DOHH2 (cell line): ENCODE measurements at regions not wholly inside any gene's neighbourhood (a gene's known extent, or its start where the extent isn't known, plus 50 kb on each side); places are given as distances from the start of the nearest gene placed in this dataset.

Experiments used
- H3F3A ChIP-seq: fragments of 200-600 bp; sonication (generic), shearing (Covaris generic); 2 replicates; pipeline ENCODE4 v1.6.0; 2016; ENCODE audit warnings: antibody characterized with exemption, mild to moderate bottlenecking; ENCODE audit not compliant: control insufficient read depth, insufficient read depth
- H3K27ac ChIP-seq: fragments of 200-600 bp; sonication (generic); 2 replicates; pipeline ENCODE4 v1.5.1; 2014; ENCODE audit warnings: low read depth, mild to moderate bottlenecking, low read length, moderate library complexity
- H3K27me3 ChIP-seq: fragments of 200-600 bp; sonication (generic); 2 replicates; pipeline ENCODE4 v1.6.1; 2014; ENCODE audit warnings: mild to moderate bottlenecking, low read length, mixed read lengths; ENCODE audit not compliant: control insufficient read depth
- H3K36me3 ChIP-seq: fragments of 200-600 bp; sonication (generic); 2 replicates; pipeline ENCODE4 v1.6.1; 2014; ENCODE audit warnings: mild to moderate bottlenecking, low read length, moderate library complexity, mixed read lengths; ENCODE audit not compliant: control insufficient read depth
- H3K4me1 ChIP-seq: fragments of 200-600 bp; sonication (generic); 2 replicates; pipeline ENCODE4 v1.6.1; 2014; ENCODE audit warnings: mild to moderate bottlenecking, low read length, mixed read lengths; ENCODE audit not compliant: control insufficient read depth
- H3K4me2 ChIP-seq: fragments of 200-600 bp; sonication (generic); 2 replicates; pipeline ENCODE4 v1.6.0; 2014; ENCODE audit warnings: mild to moderate bottlenecking, low read length, moderate library complexity
- H3K4me3 ChIP-seq: fragments of 200-600 bp; sonication (generic); 2 replicates; pipeline ENCODE4 v1.5.1; 2014; ENCODE audit warnings: mild to moderate bottlenecking, low read length, mixed read lengths
- H3K79me2 ChIP-seq: fragments of 200-600 bp; sonication (generic); 2 replicates; pipeline ENCODE4 v1.6.1; 2014; ENCODE audit warnings: mild to moderate bottlenecking, low read length, mixed read lengths; ENCODE audit not compliant: control insufficient read depth
- H3K9me2 ChIP-seq: fragments of 200-600 bp; sonication (generic); replicated peaks from 2 replicates; pipeline ENCODE4 v1.6.1; 2014; ENCODE audit warnings: mild to moderate bottlenecking, low read length, mixed read lengths; ENCODE audit not compliant: control insufficient read depth
- H3K9me3 ChIP-seq: fragments of 200-600 bp; sonication (generic); 2 replicates; pipeline ENCODE4 v1.6.1; 2014; ENCODE audit warnings: antibody characterized with exemption, low read length, mixed read lengths; ENCODE audit not compliant: control insufficient read depth, insufficient read depth
- H4K20me1 ChIP-seq: fragments of 200-600 bp; sonication (generic); 2 replicates; pipeline ENCODE4 v1.6.0; 2014; ENCODE audit warnings: low read depth, mild to moderate bottlenecking, antibody characterized with exemption, low read length, moderate library complexity; ENCODE audit not compliant: control insufficient read depth, insufficient read depth
- CTCF ChIP-seq: fragments of 200-600 bp; sonication (generic); IDR thresholded peaks from one replicate; pipeline ENCODE4 v1.5.1; 2014; ENCODE audit warnings: antibody characterized with exemption, mild to moderate bottlenecking, low read depth, low read length; ENCODE audit not compliant: poor library complexity, severe bottlenecking
- EZH2phosphoT487 ChIP-seq: fragments of 200-600 bp; sonication (generic); IDR thresholded peaks from 2 replicates; pipeline ENCODE4 v1.6.1; 2017; ENCODE audit warnings: borderline replicate concordance, mild to moderate bottlenecking, antibody characterized with exemption, low read length, moderate library complexity, mixed read lengths

- no peaks in the 10 kb centered on the region for H3K9me3 ChIP-seq
- no peaks in the 10 kb centered on the region for H3K79me2 ChIP-seq
- no peaks in the 10 kb centered on the region for H3F3A ChIP-seq
- H3K36me3 ChIP-seq, result no peaks in the 10 kb centered on the region
- TF ChIP-seq CTCF, result no peak
- TF ChIP-seq EZH2phosphoT487, result no peak
- H4K20me1 ChIP-seq, result no peaks in the 10 kb centered on the region
- H3K4me2 ChIP-seq, result no peak overlapping the region
- H3K4me1 ChIP-seq, result no peaks in the 10 kb centered on the region
- H3K4me3 ChIP-seq, result no peak overlapping the region
- no peaks in the 10 kb centered on the region for H3K9me2 ChIP-seq
- H3K27me3 ChIP-seq, result no peaks in the 10 kb centered on the region
- no peak overlapping the region for H3K27ac ChIP-seq
Observed at GRCh38 chr2:143877056-143877455, 642.9 kb downstream of the ZEB2 start.

DNA sequence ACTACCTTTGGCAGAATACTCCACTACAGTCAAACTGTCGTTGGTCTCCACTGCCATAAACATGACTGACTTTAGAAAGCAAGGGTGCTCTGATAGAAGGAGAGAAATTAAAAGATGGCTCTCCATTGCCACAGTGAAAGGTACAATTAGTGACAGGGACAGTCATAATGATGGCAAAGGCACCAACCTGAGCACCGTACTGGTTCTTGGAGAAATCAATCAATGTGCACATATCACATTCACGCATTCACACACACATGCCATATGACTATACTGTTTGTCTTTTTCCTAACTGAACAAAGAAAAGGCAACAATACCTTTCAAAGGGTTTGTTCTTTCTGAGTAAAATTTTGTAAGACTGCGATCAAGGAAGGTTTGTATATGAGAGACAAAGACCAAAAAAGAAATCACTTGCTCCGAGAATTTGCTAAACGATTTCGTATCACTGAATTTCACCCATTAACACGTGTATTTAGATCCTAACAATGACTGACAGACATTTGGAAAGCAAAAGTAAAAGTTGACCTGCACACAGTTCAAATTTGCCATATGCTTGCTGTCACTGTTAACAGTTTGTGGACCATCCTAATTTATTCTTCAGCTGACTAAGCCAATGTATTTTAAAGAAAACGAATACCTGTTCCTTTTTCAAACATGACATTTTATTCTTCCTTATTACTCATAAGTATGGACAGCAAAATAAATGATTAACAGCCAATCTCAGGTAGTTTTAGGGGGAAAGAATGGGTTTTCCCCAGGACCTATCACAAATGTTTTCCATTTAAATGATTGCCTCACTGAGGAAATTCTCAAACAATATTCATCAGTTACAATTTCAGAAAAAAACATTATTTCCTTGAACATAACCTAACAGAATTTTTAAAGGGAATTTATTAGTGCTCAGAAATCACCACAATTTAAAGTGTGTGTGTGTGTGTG is 644.4 kb downstream of the ZEB2 start:
- no peaks in the 10 kb centered on the region for H3F3A ChIP-seq
- no peaks in the 10 kb centered on the region for H3K27me3 ChIP-seq
- H3K4me2 ChIP-seq, result no peak overlapping the region
- no peak overlapping the region for H3K4me3 ChIP-seq
- no peak for TF ChIP-seq EZH2phosphoT487
- no peak for TF ChIP-seq CTCF
- no peaks in the 10 kb centered on the region for H3K79me2 ChIP-seq
- H4K20me1 ChIP-seq, result no peaks in the 10 kb centered on the region
- H3K27ac ChIP-seq, result no peak overlapping the region
- no peaks in the 10 kb centered on the region for H3K36me3 ChIP-seq
- H3K9me2 ChIP-seq, result no peaks in the 10 kb centered on the region
- H3K9me3 ChIP-seq, result 0 out of 2 replicates have a peak, but pooled peaks cover 2% of the 10 kb centered on the region
- H3K4me1 ChIP-seq, result no peaks in the 10 kb centered on the region

- TF ChIP-seq EZH2phosphoT487, result no peak
- TF ChIP-seq CTCF, result no peak
- 0 out of 2 replicates have a peak, but pooled peaks cover 2% of the 10 kb centered on the region for H3K9me3 ChIP-seq
- no peaks in the 10 kb centered on the region for H3K9me2 ChIP-seq
- no peaks in the 10 kb centered on the region for H3K79me2 ChIP-seq
- H3K4me2 ChIP-seq, result no peak overlapping the region
- no peaks in the 10 kb centered on the region for H4K20me1 ChIP-seq
- no peaks in the 10 kb centered on the region for H3K4me1 ChIP-seq
- no peak overlapping the region for H3K27ac ChIP-seq
- no peaks in the 10 kb centered on the region for H3F3A ChIP-seq
- H3K4me3 ChIP-seq, result no peak overlapping the region
- H3K36me3 ChIP-seq, result no peaks in the 10 kb centered on the region
- H3K27me3 ChIP-seq, result no peaks in the 10 kb centered on the region
Observed at GRCh38 chr2:143873886-143874285, 646.0 kb downstream of the ZEB2 start.
